ENCODE measurements at regions not wholly inside any gene's neighbourhood (a gene's known extent, or its start where the extent isn't known, plus 50 kb on each side); places are given as distances from the start of the nearest gene placed in this dataset.
"Not testable (repeated sequence)": the region's sequence is repeated elsewhere in the genome, so short reads cannot be mapped to it uniquely, and the experiment has no call there.

GRCh38 chr6:121597654-121598053 is 162.2 kb downstream of the GJA1 start:
- DNase-seq = no peak

GRCh38 chr6:121599331-121599730 is 163.9 kb downstream of the GJA1 start:
- DNase-seq = not testable (repeated sequence)

- no peak for DNase-seq
These were observed 165.1 kb downstream of the GJA1 start for GRCh38 chr6:121600389-121601168.

GRCh38 chr6:121603486-121603885 is 168.0 kb downstream of the GJA1 start:
- DNase-seq = no peak

DNA sequence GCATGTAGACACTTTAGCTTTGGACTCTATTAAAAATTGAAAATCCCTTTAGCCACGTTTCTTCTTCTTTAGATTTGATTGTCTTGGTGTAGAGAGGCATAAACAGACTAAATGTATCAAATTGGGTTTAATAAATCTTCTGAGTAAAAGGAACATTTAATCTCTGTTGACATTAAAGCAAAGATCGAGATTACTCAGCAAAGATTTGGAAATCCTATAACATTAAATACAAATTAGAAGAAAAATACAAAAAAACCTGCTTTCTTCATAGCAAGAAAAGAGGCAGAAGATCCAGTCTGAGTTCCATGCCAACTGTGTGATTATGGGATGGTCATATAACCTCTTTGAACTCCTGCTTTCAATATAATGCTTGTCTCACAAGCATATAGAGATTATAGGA is 172.3 kb downstream of the GJA1 start:
- no peak for DNase-seq

DNA sequence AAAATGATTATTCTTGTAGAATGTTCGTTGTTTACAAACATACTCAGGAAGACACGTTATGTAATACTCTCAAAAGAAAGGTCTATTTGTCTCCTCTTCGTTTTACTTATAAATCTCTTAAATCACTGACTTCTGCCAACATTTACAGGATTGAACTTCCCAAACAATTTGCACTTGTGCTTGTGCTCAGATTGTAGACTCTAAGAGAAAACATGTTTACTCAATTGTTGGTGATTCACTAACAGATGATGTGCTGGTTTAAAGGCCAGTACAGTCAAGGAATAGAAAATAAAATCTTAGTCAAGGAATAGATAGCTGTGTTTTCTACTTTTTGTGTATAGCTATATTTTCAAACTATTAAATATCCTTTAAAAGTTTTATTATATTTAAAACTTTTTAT is 172.8 kb downstream of the GJA1 start:
- no peak for DNase-seq

GRCh38 chr6:121609281-121609680 is 173.8 kb downstream of the GJA1 start:
- no peak for DNase-seq

DNA sequence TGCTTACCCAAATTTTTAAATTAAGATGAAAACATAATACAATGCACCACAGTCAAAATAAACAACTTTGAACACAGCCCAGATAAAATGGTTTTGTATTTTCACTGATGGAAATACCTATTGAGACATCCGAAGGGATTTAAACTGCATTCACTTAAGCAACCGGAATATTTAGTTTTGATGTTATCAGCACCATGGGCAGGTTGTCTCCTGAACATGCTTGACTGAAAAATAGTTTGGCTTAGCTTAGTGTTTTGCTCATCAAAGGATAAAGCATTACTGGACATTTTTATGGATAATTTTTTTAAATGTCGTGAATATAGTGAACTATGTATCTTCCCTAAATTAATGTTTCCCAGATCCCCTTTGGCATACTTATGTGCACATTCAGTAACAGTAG is 177.5 kb downstream of the GJA1 start:
- DNase-seq = no peak

DNA sequence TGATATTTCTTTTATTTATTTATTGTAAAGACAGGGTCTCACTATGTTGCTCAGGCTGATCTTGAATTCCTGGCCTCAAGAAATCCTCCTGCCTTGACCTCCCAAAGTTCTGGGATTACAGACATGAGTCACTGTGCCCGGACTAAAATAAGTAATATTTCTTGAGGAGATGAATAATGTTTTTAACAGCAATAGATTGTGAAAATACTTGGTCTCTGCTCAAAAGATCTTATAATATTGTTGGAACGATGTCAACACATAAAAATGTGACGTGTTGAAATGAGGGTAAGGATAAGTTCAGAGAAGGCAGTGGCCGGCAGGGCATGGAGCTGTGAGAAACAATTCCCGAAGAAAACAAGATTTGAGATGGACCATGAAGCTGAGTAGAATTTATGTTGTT is 178.7 kb downstream of the GJA1 start:
- DNase-seq = no peak

GRCh38 chr6:121615493-121615892 is 180.0 kb downstream of the GJA1 start:
- DNase-seq = no peak

- no peak for DNase-seq
These were observed 181.0 kb downstream of the GJA1 start for GRCh38 chr6:121616406-121616805.

GRCh38 chr6:121617388-121617787 is 181.9 kb downstream of the GJA1 start:
- no peak for DNase-seq

DNA sequence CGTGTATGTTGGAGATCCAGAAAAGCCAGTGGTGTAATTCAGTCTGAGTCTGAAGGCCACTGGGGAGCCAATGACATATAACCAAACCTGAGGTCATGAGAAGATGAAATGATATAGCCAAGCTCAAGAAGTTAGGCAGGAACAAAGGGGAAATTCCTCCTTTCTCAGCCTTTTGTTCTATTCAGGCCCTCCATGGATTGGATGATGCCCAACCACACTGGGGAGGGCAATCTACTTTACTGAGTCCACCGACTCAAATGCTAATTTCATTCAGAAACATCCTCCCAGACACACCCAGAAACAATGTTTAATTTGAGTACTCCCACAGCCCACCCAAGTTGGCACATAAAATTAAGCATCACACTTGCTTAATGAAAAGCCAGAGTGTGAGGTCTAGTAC is 183.6 kb downstream of the GJA1 start:
- DNase-seq = no peak

DNA sequence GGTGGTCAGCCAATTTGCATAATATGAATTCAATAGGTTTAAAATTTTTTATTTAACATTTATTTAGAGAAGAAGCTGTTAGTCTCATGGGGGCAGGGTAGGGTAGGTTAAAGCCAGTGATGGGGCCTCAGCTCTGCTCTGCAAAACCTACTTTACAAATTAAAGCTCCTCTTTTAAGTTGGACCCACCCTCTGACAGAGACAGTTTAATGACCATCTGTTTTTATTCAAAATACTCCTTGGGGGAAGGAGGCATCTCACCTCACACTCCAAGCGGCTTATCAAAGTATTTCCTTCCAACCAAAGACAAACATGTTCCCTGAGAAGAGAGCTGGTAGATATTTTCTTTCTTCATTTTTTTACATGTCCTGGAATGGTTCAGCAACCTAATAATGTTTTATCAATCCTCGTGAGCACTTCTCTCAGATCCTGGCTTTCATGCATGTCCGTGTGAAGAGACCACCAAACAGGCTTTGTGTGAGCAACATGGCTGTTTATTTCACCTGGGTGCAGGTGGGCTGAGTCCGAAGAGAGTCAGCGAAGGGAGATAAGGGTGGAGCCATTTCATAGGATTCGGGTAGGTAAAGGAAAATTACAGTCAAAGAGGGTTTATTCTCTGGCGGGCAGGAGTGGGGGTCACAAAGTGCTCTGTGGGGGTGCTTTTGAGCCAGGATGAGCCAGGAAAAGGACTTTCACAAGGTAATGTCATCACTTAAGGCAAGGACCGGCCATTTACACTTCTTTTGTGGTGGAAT is 184.7 kb downstream of the GJA1 start:
- DNase-seq = no peak

DNA sequence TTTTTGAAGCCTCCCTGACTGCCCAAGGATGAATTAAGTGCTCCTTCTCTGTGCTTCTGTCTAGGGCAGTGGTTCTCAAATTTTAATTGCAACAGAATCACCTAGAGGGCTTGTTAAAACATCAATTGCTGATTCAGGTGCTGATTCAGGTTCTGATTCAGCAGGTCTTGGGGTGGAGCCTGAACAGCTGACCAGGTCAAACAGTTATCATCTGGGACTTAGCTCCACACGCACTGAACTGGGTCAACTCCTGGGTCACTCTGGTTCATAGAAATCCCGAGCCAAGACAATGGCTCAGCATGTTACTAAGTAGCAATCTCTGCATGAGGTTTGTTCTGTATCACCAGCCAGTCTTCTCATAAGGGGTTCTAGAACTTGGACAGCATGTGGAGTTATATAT is 192.3 kb downstream of the GJA1 start:
- no peak for DNase-seq

GRCh38 chr6:121630716-121631115 is 195.3 kb downstream of the GJA1 start:
- no peak for DNase-seq

DNA sequence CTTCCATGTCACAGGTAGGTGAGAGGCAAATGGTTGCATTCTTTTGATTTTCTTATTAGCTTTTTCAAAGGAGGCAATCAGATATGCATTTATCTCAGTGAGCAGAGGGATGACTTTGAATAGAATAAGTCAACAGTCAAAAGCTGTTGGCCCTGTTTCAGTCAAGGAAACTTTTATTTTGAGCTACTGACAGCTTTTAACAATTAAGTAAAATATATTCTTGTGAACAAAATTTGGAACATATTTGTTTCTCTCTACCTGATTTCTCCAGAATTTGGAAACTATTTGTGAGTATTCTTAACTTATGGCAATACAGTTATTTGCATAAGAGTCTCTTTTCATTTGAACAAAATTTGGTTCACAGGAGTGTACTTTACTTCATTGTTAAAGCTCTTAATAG is 196.3 kb downstream of the GJA1 start:
- DNase-seq = not testable (repeated sequence)

- no peak for DNase-seq
These were observed 197.9 kb downstream of the GJA1 start for GRCh38 chr6:121633309-121633708.

- not testable (repeated sequence) for DNase-seq
These were observed 199.1 kb downstream of the GJA1 start for GRCh38 chr6:121634586-121634985.

- DNase-seq = no peak
These were observed 199.9 kb downstream of the GJA1 start for GRCh38 chr6:121635355-121635754.

DNA sequence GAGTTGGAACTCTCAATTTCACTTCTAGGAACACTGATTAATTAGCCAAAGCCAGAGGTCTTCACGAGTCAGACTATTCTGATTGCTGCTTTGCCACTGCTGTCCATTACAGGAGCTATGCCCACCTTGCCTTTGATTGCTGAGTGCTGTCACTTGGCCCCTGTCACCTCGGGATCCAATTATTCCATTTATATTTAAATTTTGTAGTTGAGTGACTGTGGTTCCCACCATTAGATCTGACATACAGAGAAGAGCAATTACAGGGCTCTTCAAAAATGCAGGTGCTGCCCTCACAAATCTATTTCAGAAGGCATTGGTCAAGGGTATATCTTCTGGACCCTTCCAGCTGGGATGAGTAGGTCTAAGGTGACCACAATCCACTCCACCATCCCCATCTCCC is 200.8 kb downstream of the GJA1 start:
- not testable (repeated sequence) for DNase-seq

DNA sequence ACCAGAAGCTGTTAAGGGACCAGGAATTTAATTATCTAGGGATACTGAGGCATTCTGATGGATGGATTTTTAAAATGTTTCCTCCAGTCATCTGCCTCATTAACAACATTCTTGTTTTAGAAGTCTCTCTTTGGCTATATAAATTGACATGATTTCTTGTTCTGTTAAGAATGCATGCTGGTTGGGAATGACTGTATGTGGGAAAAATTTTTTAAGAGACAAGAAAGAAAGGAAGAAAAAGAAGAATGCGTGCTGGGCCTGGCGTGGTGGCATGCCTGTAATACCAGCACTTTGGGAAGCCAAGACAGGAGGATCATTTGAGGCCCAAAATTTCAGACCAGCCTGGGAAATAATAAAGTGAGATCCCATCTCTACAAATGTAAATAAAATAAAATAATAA is 203.6 kb downstream of the GJA1 start:
- DNase-seq = no peak

GRCh38 chr6:121641158-121641557 is 205.7 kb downstream of the GJA1 start:
- no peak for DNase-seq

DNA sequence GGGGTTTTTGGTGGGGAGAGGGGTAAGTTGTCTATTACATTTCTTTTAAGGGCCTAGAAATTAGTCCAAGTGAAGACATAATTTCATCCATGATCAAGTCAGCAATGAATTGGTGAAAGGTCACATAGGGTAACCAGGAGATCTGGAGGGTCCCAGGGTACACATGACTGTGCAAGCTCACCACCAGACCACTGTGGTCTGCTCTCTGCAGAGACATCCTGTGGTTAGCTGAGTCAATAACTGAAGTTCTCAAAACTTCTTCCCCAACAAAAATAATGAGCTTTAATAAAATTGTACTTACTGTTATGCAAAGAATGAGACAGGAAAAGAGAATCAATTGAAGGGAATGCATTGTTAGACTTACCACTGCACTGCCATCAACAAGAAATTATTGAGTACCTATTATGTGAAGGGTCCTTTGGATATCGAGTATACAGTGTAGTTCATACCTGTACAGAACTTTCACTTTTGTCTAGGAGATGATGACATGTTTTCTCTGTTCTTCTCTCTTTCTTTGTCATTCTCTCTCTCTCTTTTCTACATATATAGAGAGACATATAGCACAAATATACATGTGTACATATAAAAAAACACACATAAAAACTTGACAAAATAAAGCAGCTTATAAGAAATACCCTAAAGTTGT is 209.8 kb downstream of the GJA1 start:
- DNase-seq = no peak

Data from activated CD4-positive, alpha-beta T cell treated with anti-CD3 and anti-CD28 coated beads, Interleukin-2, amount 50 U/mL, for 16 hours (primary cell).